Activated CD4-positive, CD25-positive, alpha-beta regulatory T cell treated with anti-CD3 and anti-CD28 coated beads, Interleukin-2, amount 50 U/mL, for 24 hours (primary cell): ENCODE measurements at regions not wholly inside any gene's neighbourhood (a gene's known extent, or its start where the extent isn't known, plus 50 kb on each side); places are given as distances from the start of the nearest gene placed in this dataset.
A peak's percentile ranks its signal among the peaks of the same experiment; 100 is the strongest.

Source experiments
- ATAC-seq, 2 donors: fragments of 150-1000 bp; cut with Tn5 transposase; one replicate each; pipeline ENCODE4 v1.10.0; 2021; ENCODE audit warnings: mild to moderate bottlenecking in 1 of 2, moderate library complexity in 1 of 2

- no peak for ATAC-seq
Measured at GRCh38 chr11:70751142-70751734, 352.9 kb downstream of the CTTN start.

GRCh38 chr11:70755410-70756158 is 357.3 kb downstream of the CTTN start:
- peak; percentile 64 to 72 for ATAC-seq

DNA sequence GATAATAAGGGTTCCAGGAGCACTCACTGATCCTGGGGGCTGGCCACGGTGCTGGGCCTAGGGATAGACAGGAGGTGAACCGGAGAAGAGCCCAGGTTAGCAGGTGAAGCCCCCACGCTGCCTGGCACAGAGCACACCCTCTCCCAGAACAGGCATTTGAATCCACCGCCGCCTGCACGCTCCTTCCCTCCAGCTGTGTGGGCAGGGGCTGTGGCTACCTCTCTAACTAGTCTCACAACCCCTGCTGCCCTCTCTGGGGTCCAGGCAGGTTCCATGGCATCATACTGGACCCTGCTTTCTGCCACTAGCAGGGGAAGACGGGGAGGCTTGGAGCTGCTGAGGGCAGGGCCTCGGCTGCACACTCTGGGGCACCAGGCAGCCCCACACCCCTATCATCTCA is 358.0 kb downstream of the CTTN start:
- no peak for ATAC-seq

- ATAC-seq = no peak
Measured at GRCh38 chr11:70756756-70757155, 358.4 kb downstream of the CTTN start.

- no peak for ATAC-seq
Measured at GRCh38 chr11:70757241-70757640, 358.9 kb downstream of the CTTN start.

- no peak for ATAC-seq
Measured at GRCh38 chr11:70758206-70758605, 359.9 kb downstream of the CTTN start.

GRCh38 chr11:70759846-70760245 is 361.5 kb downstream of the CTTN start:
- no peak for ATAC-seq

- ATAC-seq = no peak
Measured at GRCh38 chr11:70760416-70761020, 362.2 kb downstream of the CTTN start.

DNA sequence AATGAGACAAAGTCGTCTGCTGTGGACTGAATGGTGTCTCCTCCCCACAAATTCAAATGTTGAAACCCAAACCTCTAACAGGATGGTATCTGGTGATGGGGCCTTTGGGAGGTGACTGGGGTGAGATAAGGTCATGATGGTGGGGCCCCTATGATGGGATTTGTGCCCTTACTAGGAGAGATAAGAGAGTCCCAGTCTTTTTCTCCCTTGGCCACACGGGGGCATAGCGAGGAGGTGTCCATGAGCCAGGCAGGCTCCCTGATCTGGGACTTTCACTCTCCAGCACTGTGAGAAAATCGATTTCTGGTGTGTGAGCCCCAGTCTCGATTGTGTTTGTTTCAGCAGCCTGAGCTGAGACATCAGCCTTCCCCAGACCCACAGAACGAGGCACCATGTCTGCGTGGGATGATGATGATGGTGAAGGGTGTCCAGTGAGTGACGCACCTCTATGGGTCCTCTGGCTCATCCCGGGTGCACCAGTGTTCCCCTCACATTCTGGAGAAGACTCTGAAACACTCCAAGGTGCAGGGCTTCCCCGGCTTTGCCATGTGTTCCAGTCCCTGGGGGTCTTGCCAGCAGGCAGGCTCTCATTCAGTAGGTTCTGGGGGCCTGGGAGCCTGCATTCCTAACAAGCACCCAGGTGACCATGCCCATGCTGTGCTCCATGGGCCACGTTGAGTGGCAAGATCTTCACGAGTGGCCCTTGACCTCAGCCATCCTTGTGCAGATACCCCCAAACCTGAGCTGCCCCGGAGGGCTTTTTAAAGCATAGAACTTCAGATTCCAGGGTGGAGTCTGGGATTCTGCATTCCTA is 363.0 kb downstream of the CTTN start:
- no peak for ATAC-seq

GRCh38 chr11:70761908-70762337 is 363.6 kb downstream of the CTTN start:
- no peak for ATAC-seq

DNA sequence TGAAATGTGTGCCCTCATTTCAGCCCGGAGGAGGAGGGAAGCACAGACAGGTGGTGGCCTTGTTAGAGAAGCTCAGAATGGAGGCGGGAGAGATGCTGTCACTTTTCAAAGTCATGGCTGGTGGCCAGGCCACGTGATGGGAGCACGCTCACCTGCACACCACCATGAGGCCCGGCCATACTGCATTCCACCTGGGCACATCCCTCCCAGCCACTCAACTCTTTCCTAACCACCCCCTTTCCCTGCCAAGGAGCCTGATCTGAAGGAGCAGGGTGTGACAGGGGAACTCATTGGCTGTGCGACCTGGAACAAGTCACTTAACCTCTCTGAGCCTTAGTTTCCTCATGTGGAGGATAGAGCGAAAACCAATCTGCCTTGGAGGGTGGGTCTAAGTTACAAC is 364.5 kb downstream of the CTTN start:
- ATAC-seq = no peak

GRCh38 chr11:70763606-70764005 is 365.3 kb downstream of the CTTN start:
- no peak for ATAC-seq

DNA sequence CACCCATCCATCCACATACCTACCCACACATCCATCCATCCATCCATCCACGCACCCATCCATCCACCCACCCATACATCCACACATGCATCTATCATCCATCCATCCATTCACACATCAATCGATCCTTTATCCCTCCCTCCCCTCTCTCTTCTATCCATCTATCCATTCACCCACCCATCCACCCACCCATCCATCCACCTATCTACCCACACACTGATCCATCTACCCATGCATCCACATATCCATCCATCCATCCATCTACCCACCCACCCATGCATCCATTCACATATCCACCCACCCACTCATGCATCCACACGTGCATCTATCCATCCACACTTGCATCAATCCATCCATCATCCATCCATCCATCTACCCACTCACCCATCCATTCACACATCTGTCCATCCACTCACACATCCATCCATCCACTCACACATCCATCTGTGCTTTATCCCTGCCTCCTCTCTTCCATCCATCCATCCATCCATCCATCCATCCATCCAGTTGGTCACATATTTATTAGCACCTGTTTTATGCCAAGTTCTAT is 366.1 kb downstream of the CTTN start:
- no peak for ATAC-seq

DNA sequence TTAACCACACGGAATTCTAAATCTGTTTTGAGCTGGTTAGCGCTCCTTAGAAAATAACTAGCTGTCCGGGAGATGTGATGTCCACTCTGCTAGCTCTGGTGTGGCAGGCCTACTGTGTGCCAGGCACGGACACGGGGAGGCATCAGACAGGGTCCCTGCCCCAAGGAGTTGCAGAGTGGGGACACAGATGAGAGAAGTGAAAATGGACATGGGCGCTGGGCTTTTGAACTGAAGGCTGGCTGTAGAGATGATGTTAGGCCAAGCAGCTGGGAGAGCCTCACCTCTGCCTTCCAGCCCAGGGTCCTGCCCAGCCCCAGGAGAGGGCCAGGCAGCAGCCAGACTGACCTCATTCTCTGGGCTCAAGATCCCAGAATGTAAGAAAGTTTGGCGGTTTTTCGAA is 368.6 kb downstream of the CTTN start:
- no peak for ATAC-seq

GRCh38 chr11:70768346-70769095 is 370.2 kb downstream of the CTTN start:
- ATAC-seq = no peak

DNA sequence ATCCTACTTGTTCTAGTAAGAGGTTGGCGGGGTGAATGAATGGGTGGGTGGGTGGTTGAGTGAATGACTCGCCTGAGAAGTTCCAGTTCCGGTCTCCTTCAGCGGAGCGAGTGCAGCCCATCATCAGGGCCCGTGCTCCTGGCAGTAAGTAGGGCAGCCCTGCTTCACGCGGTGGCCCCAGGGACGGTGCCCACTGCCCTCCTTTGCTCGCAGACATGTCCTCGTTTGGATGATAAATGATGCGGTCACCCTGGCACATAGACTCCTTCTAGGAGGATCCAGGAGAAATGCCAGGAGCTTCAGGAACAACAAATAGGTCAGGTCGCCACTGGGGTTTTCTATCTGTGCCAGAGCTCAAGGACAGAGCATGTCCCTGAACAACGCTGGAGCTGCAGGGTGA is 370.8 kb downstream of the CTTN start:
- ATAC-seq = no peak

- ATAC-seq = no peak
Measured at GRCh38 chr11:70769521-70769920, 371.2 kb downstream of the CTTN start.

DNA sequence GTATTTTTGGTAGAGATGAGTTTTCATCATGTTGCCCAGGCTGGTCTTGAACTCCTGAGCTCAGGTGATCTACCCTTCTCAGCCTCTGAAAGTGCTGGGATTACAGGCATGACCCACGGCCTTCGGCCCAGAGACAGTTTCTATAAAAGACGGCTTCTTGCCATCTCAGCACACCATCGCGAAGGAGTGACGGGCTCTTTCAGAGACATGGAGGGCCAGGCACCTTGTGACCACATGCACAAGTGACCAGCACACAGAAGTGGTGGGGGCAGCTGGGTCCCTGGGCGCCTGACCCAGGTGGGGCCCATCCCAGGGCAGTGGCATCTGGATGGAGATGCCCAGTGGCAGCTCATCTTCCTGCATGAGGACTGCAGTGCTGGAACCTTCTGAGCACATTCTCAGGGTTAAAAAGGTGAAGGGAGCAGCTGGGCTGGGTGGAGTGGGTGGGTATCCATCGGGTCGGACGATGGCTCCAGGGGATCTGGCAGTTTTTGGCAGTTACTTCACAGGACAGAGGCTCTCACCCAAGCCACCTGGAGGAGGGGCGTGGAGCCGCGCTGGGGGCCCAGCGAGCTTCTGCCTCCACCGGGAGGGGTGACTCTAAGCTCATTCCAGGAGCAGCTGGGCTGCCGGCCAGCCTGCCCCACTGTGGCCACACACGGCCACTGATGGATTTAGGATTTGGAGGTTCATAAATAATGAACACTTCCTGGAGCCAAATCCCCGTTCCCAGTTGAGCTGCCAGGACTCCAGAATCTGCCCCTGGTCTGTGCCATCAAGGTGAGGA is 373.0 kb downstream of the CTTN start:
- no peak for ATAC-seq

DNA sequence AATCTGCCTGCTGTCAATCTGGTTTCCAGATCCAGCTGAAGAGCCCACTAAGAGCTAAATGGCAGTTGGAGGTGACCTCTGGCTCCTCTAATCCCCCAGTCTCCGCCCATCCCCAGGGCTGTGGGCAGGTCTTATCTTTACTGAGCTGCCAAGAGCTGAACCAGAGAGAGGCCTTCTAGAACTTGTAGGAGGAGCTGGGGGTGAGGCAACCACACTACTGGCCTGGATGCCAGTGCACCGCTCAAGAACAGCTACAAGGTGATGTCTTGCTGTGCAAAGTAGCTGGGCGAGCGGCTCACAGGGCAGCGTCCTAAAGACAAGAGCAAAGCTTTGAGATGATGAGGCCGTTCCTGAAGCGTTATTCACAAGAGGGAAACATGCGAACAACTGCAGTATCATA is 374.6 kb downstream of the CTTN start:
- ATAC-seq = no peak

GRCh38 chr11:70775386-70776075 is 377.2 kb downstream of the CTTN start:
- ATAC-seq = no peak
